ENCODE measurements at regions not wholly inside any gene's neighbourhood (a gene's known extent, or its start where the extent isn't known, plus 50 kb on each side); places are given as distances from the start of the nearest gene placed in this dataset.
"Not testable (repeated sequence)": the region's sequence is repeated elsewhere in the genome, so short reads cannot be mapped to it uniquely, and the experiment has no call there.

DNA sequence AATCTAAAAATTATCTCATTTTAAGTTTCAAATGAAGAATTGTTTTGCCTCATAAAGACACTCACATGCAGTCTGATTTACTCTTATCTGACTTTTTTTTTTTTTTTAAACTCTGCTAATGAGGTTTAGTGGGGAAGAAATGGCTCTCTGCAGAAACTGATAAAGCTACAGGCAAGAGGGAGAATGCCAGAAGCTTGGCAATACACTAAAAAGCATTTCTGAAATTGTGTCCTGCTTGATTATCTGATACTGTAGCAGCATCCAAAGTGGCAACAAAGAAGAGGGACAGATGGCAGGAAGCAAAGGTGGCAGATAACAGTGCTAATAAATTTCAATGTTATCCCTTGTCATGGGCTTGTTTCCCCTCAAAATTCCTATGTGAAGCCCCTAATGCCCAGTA is 1744.9 kb downstream of the NCAM2 start:
- no peak for DNase-seq

DNA sequence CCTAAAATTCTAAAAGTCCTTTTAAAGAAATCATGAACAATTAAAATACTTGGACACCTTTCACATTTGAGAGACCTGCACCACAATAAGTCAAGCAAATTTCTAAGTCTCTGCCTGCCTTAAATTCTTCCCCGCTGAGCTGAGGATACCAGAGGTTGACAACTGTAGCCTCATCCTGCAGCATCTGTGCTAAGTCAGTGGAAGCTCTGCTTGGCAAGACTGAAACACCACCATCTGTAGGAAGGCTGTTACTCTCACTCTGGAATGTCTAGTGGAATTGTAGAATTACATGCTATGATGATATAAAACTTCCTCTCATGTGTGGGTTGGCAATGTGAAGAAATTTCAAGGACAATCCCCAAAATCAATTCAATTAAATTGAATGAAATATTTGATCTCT is 1756.5 kb downstream of the NCAM2 start:
- DNase-seq = no peak

DNA sequence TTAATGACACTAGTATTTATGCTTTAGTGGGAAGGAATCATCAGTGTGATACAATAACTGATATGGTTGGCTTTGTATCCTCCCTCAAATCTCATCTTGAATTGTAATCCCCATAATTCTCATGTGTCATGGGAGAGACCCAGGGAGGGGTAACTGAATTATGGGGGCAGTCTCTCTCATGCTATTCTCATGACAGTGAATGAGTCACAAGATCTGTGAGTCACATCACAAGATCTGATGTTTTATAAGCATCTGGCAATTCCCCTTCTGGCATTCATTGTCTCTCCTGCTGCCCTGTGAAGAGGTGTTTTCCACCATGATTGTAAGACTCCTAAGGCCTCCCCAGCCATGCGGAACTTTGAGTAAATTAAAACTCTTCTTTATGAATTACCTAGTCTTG is 1760.3 kb downstream of the NCAM2 start:
- no peak for DNase-seq

DNA sequence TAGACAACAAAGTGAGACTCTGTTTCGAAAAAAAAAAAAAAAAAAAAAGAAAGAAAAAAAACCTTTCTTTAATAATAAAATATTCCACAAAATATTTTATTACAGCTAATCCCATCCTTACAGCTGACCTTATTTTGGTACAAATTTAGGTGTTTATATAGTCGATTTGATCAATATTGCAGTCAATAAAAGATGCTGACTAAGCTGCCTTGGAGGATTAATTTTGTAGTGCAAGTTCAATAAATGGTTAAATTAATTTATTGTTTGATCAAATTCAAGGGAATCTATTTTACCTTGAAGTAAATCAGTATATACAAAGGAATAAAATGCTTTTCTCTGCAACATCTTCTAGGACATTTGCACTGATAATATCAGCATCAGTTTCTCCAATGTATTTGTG is 1764.3 kb downstream of the NCAM2 start:
- no peak for DNase-seq

DNA sequence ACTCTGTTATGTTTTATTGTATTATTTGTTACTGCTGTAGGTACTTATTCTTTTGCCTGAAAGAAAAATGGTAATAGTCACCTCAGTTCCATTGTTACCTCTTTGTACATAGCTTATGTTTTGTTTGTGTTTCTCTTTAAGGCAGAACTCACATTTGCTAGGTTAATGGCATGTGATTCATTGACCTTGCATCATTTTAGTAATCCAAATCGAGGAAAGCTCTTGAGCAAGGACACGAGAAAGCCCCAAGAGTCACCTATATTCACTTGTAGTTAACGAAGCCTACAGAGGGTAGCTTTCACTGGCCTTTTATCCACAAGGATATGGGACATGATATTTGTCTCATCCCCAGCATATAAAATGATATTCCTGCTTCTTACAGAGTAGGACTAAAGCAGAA is 1765.2 kb downstream of the NCAM2 start:
- DNase-seq = no peak

DNA sequence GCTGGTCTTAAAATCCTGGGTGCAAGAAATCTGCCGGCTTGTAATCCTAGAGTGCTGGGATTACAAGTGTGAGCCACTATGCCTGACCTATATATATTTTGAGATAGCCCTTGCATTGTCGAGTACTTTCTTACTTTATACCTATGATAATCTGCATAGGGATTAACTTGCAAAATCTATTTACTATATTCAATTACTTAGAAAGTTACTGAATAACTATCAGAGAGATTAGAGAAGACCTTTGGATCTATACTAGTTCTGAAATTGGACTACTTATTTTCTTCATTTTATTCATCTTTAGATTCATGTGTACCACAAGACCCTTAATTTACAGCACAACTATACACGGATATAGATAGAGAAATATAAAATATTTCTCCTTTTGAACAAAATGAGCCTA is 1766.0 kb downstream of the NCAM2 start:
- DNase-seq = no peak

DNA sequence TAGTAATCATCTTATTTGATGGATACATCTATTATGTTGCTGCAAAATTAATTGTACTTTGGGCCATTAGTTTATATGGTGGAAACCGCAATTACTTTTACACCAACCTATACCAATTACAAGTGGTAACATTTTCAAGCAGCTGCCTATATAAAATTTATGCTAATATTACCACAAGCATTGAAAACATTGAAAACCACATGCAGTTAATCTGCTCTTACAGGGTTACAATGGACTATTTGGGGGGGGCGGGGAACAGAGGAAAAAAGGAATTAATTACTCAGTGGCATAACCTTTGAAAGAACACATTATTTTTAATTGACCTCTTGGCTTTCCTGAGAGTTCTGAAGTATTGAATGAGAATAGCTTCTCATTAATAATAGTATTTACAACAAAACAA is 1793.2 kb downstream of the NCAM2 start:
- no peak for DNase-seq

DNA sequence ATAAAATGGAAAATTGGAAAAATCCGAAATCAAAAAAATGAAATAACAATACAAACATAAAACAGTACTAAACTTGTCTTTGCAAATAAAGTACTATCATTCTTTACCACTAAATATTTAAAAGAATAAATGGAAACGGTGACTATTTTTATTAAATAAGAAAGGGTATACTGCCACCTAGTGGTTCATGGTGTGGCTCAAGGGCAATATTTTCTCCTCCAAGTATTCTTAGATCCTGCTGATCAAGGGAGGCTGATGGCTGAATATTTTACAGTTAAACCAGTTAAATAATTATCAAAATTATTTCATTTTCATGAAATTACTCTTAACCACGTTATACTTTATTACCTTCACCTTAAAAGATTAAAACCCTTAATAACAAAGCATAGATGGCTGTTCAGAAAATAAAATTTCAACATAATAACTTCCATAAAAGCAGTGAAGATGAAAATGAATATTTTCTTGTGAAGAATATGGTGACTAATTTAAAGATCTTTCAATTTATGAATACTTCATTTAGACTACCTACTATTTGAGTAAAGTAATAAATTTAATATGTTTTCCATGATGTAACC is 1793.9 kb downstream of the NCAM2 start:
- DNase-seq = peak; percentile 15 to 32

DNA sequence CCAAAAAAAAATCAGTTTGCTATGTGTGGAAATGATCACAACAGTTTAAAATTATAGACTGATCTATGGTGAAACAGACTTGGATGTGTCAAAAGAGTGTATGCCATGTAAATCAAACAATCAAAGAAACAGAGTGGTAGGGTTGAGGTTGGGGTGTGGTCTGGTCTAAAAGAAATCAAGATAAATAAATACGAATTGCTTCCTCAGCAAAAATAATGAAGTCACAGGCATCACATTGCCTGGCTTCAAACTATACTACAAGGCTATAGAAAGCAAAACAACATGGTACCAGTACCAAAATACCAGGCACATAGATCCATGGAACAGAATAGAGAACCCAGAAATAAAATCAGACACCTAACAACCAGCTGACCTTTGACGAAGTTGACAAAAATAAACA is 1796.9 kb downstream of the NCAM2 start:
- no peak for DNase-seq

DNA sequence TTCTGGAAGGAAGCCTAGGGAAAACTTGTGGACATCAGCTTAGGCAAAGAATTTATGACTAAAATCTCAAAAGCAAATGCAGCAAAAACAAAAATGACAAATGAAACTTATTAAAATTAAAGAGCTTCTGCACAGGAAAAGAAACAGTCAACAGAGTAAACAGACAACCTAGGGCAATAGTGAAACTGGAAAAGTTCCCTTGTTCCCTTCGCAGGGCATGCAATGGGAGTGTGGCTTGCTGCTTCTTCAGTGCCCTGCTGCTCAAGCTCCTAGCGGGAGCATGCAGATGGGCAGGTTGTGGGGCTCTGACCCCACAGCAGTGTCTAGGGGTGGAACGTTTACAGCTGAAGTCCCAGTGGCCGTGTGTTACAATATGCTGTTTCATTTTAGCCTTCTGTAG is 1797.4 kb downstream of the NCAM2 start:
- DNase-seq = no peak

DNA sequence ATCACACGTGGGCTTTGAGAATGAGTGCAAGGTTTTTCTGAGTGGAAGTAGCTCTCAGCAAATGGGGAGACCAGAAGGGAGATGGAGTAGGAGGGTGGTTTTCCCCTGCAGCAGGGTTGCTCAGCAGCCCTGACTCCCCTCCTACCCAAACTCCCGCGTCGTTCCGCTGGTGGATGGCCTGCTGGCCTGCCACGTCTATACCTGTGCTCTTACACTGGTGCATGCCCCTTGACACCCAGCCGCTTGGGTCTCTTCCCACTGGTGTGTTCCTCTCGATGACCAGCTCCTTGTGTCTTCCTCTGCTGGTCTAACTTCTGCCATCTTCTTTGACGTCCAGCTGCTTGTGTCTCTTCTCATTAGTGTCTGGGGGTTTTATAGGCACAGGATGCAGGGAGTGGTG is 1797.9 kb downstream of the NCAM2 start:
- no peak for DNase-seq

DNA sequence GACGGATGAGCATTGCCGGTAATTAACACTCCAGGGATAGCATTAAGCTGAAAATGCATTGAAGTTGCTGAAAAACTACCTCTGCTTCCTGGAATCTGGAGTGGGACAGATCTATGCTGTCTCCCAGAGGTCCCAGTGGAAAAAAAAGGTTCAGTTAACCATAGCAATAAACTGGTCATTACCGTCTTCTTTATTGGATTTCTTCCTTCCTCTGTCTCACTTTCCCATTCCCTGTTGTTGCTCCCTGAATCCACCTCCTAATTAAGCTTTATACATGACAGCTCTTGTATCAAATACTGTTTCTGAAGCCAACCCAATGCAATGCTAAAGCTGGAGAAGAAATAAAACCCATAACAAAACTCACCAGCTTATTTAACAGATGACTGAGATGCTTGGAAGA is 1805.9 kb downstream of the NCAM2 start:
- no peak for DNase-seq

DNA sequence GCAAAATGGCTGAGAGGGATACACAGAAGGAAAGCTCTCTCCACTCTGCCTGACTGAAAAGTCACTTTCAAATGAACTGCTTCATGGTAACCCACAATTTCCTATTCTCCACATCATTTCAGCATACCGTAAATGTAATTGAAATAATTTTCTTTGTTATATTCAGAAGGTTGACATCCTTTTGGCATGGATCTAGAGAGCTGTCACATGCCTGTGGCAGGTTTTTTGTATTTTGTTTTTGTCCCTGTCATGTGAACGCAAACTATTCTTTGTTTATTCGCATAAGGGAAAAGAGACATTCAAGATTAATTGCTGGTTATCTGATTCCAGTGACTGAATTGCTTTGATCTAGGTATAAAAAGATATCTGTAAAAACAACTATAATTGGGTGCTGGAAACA is 1808.1 kb downstream of the NCAM2 start:
- DNase-seq = no peak

DNA sequence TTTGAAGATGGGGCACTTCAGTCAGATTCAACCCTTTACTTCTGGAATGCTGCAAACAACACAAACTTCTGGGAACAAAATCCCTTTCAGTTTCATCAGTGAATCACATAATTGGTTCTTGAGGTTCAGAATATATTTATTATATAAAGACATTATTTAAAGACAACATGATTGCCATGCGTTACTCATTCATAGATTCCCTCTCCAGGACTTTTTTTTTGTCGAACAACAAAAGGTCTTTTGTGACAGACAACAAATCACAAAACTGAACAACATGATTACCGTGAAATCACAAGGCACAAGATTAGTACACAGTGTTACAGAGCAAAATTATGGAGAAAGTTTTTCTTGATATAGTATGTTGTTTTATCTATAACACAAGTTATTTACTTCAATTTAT is 1815.0 kb downstream of the NCAM2 start:
- DNase-seq = no peak

DNA sequence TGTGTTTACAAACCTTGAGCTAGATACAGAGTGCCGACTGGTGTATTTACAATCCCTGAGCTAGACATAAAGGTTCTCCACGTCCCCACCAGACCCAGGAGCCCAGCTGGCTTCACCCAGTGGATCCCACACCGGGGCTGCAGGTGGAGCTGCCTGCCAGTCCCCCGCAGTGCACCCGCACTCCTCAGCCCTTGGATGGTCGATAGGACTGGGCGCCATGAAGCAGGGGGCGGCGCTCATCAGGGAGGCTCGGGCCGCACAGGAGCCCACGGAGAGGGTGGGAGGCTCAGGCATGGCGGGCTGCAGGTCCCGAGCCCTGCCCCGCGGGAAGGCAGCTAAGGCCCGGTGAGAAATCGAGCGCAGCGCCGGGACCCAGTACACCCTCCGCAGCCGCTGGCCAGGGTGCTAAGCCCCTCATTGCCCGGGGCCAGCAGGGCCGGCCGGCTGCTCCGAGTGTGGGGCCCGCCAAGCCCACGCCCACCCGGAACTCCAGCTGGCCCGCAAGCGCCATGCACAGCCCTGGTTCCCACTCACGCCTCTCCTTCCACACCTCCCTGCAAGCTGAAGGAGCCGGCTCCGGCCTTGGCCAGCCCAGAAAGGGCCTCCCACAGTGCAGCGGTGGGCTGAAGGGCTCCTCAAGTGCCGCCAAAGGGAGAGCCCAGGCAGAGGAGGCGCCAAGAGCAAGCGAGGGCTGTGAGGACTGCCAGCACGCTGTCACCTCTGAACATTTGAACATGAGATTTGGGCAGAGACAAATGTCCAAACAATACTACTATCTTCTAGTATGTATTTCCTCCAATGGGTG is 1820.7 kb downstream of the NCAM2 start:
- DNase-seq = not testable (repeated sequence)

DNA sequence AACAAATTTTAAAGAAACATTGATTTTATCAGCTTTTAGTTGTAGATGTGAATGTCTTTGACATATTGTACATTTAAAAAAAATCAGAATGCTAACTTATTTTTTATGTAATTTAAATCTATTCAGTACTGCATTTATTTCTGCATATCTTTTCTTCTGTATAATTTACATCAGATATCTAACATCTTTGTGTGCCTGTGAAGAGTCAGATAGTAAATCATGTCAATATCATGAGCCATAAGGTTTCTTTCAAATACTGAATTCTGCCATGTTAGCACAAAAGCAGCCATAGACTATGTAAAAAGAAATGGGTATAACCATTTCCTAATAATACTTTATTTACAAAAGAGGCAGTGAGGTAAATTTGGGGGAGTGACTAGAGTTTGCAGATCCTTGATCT is 1829.2 kb downstream of the NCAM2 start:
- DNase-seq = no peak

DNA sequence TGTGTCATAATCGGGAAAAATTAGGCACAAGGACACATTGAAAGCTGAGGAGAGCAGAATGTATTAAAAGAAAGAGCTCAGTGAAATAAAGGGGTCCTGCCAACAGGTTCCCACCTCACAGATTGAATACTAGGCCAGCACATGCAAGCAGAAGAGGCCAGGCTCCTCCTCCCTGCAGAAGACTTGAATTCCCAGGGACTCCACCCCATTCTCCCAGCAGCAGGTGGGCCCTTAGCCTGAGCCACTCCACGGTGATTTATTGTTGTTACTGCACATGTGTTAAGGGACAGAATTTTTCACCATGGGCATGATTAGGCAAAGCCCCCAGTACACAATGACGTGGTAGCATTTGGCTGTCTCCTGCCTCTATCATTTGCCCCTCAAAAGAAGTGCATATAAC is 1844.7 kb downstream of the NCAM2 start:
- DNase-seq = no peak

DNA sequence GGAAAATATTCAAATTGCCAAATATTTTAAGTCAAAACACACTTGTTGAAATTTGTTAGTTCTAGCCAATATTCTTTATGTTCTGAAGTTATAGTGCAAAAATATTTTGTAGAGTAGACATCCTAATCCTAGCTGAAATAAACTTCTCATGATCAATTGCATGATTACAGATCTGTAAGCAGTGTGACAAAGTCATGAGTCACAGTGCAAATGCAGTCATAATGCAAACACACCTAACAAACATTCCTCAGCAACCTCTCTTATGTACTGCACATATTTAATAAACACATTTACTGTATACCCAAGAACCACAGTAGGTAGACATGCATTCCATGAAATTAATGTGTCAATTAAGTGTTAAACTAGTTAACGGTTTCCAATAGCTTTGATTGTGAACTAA is 1857.4 kb downstream of the NCAM2 start:
- DNase-seq = no peak

DNA sequence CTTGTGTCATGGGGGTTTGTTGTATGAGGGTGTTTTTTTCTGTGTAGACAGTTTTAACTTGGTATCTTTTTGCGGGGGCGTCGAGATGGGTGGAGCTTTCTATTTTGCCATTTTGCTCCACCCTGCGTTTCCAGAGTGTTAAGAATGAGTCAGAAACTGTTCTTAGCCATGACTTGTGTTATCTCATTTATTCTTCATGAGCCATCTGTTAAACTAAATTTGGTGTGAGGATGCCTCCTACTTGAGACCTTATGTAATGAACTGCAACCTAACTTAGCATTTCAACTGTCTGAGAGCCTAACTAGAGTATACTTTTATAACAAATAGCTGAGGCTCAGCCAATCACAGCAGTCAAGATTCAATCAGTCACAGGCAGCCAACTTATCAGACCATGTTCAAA is 1873.5 kb downstream of the NCAM2 start:
- DNase-seq = no peak

DNA sequence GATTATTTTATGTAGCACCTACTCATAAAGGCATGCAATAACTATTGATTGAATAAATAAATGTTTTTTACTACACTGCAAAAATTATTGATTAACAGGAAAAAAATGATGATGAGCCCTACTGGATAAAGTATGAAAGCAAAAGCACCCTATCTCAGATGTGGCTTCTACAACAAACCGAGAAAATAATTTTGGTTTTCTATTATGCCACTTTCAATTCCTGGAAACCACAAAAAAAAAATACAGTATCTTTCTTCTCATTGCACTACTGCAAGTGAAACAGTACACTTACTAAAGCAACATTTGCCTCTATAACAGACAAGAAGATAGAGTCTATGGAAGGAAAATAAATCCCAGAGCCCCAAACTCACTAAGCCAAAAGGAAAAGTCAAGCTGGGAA is 1882.4 kb downstream of the NCAM2 start:
- no peak for DNase-seq

DNA sequence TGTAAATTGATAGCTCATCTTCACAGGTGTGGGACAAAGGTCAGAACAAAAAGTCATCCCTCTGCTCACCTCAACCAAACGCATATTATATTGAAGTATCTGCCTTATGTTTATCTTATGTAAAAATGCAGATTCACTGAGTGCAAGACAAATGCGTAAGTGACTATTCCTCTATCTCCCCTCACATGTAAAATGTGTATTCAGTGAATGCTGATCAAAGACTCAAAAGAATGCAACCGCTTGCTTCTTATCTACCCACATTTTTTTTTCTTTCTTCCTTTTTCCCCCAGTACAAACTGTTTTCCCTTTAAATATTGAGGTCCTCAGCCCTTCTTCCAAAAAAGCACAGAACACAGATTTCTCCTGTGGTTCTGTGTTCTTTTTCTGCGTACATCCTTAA is 1882.9 kb downstream of the NCAM2 start:
- no peak for DNase-seq

DNA sequence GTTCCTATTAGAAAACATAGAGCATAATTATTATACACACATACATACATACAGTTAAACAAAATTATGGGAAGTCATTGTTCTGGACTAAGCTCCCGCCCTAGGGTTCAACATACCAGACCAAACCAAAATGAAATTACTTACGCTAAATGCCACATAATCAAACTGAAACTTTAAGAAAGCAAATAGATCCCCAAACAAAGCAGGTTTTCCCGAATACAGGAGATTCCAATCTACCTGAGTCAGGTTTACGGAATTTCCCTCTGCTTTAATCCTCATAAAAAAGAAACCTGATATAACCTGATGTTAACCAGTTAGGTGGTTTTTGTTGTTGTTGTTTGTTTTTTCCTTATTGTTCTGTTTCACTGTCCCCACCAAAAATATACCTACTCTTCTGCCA is 1886.9 kb downstream of the NCAM2 start:
- no peak for DNase-seq

DNA sequence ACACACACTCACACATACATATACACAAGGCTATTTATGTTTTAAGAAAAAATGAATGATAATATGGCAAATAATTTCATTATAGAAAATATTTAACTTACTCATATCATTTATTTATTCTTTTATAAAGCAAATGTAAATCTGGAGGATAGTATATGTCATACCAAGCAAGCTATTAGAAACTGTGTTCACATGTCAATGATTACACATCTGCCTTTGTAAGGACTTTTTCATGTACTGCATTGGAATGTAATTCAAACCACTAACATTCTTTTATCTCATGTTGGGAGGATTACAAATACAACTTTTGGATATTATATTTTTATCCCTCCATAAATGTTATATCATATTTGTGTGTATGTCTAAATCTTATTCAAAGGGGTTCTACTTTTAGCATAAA is 1887.4 kb downstream of the NCAM2 start:
- DNase-seq = no peak

DNA sequence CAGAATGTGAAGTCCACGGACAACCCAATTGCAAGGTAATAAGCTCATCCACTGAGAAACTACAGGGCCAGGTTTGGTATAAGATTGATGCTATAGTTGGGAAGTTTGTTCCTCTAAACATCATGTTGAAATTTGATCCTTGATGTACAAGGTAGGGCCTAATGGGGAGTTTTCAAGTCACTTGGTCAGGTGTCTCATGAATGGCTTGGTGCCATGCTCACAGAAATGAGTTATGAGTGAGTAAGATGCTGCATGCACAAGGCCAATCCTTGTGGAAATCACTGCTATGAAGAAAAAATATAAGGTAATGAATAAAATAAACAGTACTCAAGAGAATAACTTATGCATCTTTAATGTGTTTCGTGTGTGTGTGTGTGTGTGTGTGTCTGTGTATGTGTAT is 1891.2 kb downstream of the NCAM2 start:
- no peak for DNase-seq
